Liver (tissue), 8 donors: ENCODE measurements at regions not wholly inside any gene's neighbourhood (a gene's known extent, or its start where the extent isn't known, plus 50 kb on each side); places are given as distances from the start of the nearest gene placed in this dataset.

ENCODE experiments used
- DNase-seq: peaks from one replicate; pipeline ENCODE4 v3.0.0-alpha.2; 2017; ENCODE audit warnings: low spot score
- H3K27ac ChIP-seq, 2 donors: one replicate each; pipeline ENCODE4 v1.7.0; 2013; ENCODE audit warnings: inconsistent platforms in 2 of 2, low read length in 2 of 2, control low read depth in 1 of 2, low read depth in 1 of 2, mild to moderate bottlenecking in 1 of 2
- H3K27me3 ChIP-seq, 4 donors: one replicate each; pipeline versions ENCODE4 v1.6.1 to v1.7.0; 2013; ENCODE audit warnings: low read length in 3 of 4, inconsistent platforms in 1 of 4, mild to moderate bottlenecking in 1 of 4, moderate library complexity in 1 of 4; ENCODE audit not compliant: control insufficient read depth in 4 of 4, insufficient read depth in 4 of 4
- H3K36me3 ChIP-seq, 4 donors: one replicate each; pipeline versions ENCODE4 v1.6.1 to v1.7.0; 2013; ENCODE audit warnings: low read length in 3 of 4, mild to moderate bottlenecking in 3 of 4, low read depth in 1 of 4, moderate library complexity in 1 of 4; ENCODE audit not compliant: control insufficient read depth in 4 of 4, insufficient read depth in 3 of 4
- H3K4me1 ChIP-seq, 4 donors: one replicate each; pipeline versions ENCODE4 v1.6.1 to v1.7.0; 2013; ENCODE audit warnings: low read length in 3 of 4, mild to moderate bottlenecking in 3 of 4, moderate library complexity in 1 of 4; ENCODE audit not compliant: control insufficient read depth in 4 of 4, insufficient read depth in 4 of 4
- H3K4me3 ChIP-seq, 3 donors: one replicate each; pipeline versions ENCODE4 v1.6.1 to v1.7.0; 2013; ENCODE audit warnings: low read length in 3 of 3, control low read depth in 1 of 3, low read depth in 1 of 3, mild to moderate bottlenecking in 1 of 3
- H3K9ac ChIP-seq, 2 donors: one replicate each; pipeline ENCODE4 v1.7.0; 2013; ENCODE audit warnings: low read length in 2 of 2, mild to moderate bottlenecking in 2 of 2, moderate library complexity in 2 of 2, control low read depth in 1 of 2, low read depth in 1 of 2
- H3K9me3 ChIP-seq, 4 donors: one replicate each; pipeline versions ENCODE4 v1.6.1 to v1.7.0; 2013; ENCODE audit warnings: low read length in 3 of 4; ENCODE audit not compliant: control insufficient read depth in 4 of 4
- FOXA1 ChIP-seq: IDR thresholded peaks from 2 replicates; pipeline ENCODE4 v1.6.1; 2016; ENCODE audit warnings: antibody characterized with exemption
- FOXA2 ChIP-seq: IDR thresholded peaks from 2 replicates; pipeline ENCODE4 v1.6.1; 2016; ENCODE audit warnings: antibody characterized with exemption
- GABPA ChIP-seq, 2 donors: IDR thresholded peaks in 1 of 2; conservative IDR thresholded peaks in 1 of 2; 2 replicates each; pipeline ENCODE4 v1.6.1; 2016; ENCODE audit warnings: antibody characterized with exemption in 2 of 2, mild to moderate bottlenecking in 1 of 2, moderate library complexity in 1 of 2
- HNF4A ChIP-seq, 2 donors: conservative IDR thresholded peaks; 2 replicates each; pipeline ENCODE4 v1.6.1; 2016; ENCODE audit warnings: antibody characterized with exemption in 2 of 2, mild to moderate bottlenecking in 2 of 2
- NR2F2 ChIP-seq: IDR thresholded peaks from 2 replicates; pipeline ENCODE4 v1.6.1; 2016; ENCODE audit warnings: antibody characterized with exemption
- RAD21 ChIP-seq, 2 donors: IDR thresholded peaks; 2 replicates each; pipeline ENCODE4 v1.6.1; 2016; ENCODE audit warnings: antibody characterized with exemption in 2 of 2, mild to moderate bottlenecking in 2 of 2
- RXRA ChIP-seq, 2 donors: IDR thresholded peaks; 2 replicates each; pipeline ENCODE4 v1.6.1; 2017 to 2018; ENCODE audit warnings: antibody characterized with exemption in 2 of 2, mild to moderate bottlenecking in 1 of 2
- TAF1 ChIP-seq: conservative IDR thresholded peaks from 2 replicates; pipeline ENCODE4 v1.6.1; 2016; ENCODE audit warnings: antibody characterized with exemption, mild to moderate bottlenecking
- YY1 ChIP-seq: IDR thresholded peaks from 2 replicates; pipeline ENCODE4 v1.6.1; 2016; ENCODE audit warnings: antibody characterized with exemption, mild to moderate bottlenecking
- ZBTB33 ChIP-seq: IDR thresholded peaks from 2 replicates; pipeline ENCODE4 v1.6.1; 2016; ENCODE audit warnings: antibody characterized with exemption
- WGBS: extraction: QIAGEN DNeasy Blood & Tissue Kit; methylation state at CpG from one replicate; pipeline ENCODE4 v1.1.7; 2013; 5-methylcytosine and 5-hydroxymethylcytosine counted together
- TF ChIP-seq, protein P1 (sequence below): fragments of 150-350 bp; IDR thresholded peaks from 2 replicates; pipeline ENCODE4 v1.5.1; 2017; ENCODE audit warnings: improper control_type of control experiment, low read depth, low read length; ENCODE audit not compliant: missing input control
- TF ChIP-seq, protein P2 (sequence below): IDR thresholded peaks from 2 replicates; pipeline ENCODE4 v1.6.1; 2016; ENCODE audit warnings: antibody characterized with exemption
- TF ChIP-seq, protein P3 (sequence below): IDR thresholded peaks from 2 replicates; pipeline ENCODE4 v1.6.1; 2016; ENCODE audit warnings: antibody characterized with exemption, mild to moderate bottlenecking
- donor health status: healthy.
- donor health status: healthy.
- donor health status: healthy.
- donor health status: healthy.
- donor health status: healthy.

DNA sequence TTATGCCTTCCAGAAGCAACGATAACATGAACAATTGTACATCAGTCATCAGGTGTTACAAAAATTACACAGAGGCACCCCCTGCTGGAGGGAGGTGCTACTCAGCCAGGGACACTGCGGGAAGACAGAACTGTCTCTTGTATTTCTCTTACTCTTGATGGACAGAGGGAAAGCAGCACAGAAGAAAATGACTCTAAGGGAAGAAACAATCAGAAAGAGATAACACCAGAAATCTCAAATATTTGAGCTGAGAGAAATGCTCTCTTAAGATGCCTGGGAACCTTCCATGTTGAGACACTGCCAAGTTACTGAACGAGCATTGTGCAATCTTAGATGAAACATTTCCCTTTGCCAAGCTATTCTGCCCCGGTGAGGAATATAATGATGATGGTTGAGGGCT is 227.6 kb upstream of the NPSR1 start:
- no peak for DNase-seq

GRCh38 chr7:34438436-34438835 is 219.6 kb upstream of the NPSR1 start:
- no peaks in the 10 kb centered on the region for H3K9me3 ChIP-seq
- 57% methylated on average over 3 of the region's 3 CpGs for WGBS
- H3K27ac ChIP-seq: no peak overlapping the region
- no peak overlapping the region for H3K4me3 ChIP-seq
- no peak for DNase-seq
- H3K36me3 ChIP-seq: no peaks in the 10 kb centered on the region
- no peak overlapping the region for H3K9ac ChIP-seq
- no peaks in the 10 kb centered on the region for H3K4me1 ChIP-seq
- H3K27me3 ChIP-seq: no peaks in the 10 kb centered on the region
- TF ChIP-seq RAD21 (IDR thresholded peaks at IDR 0.05) (no peak), TAF1 (no peak), RXRA (IDR thresholded peaks at IDR 0.05) (no peak), FOXA1 (no peak), HNF4A (conservative IDR thresholded peaks at IDR 0.05) (no peak), ZBTB33 (no peak), NR2F2 (no peak), YY1 (no peak), FOXA2 (no peak)
- TF ChIP-seq, protein P1, sequence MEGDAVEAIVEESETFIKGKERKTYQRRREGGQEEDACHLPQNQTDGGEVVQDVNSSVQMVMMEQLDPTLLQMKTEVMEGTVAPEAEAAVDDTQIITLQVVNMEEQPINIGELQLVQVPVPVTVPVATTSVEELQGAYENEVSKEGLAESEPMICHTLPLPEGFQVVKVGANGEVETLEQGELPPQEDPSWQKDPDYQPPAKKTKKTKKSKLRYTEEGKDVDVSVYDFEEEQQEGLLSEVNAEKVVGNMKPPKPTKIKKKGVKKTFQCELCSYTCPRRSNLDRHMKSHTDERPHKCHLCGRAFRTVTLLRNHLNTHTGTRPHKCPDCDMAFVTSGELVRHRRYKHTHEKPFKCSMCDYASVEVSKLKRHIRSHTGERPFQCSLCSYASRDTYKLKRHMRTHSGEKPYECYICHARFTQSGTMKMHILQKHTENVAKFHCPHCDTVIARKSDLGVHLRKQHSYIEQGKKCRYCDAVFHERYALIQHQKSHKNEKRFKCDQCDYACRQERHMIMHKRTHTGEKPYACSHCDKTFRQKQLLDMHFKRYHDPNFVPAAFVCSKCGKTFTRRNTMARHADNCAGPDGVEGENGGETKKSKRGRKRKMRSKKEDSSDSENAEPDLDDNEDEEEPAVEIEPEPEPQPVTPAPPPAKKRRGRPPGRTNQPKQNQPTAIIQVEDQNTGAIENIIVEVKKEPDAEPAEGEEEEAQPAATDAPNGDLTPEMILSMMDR: no peak
- TF ChIP-seq, protein P2, sequence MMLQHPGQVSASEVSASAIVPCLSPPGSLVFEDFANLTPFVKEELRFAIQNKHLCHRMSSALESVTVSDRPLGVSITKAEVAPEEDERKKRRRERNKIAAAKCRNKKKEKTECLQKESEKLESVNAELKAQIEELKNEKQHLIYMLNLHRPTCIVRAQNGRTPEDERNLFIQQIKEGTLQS: no peak

More for the DNA sequence above, 227.6 kb upstream of the NPSR1 start:
- H3K27ac ChIP-seq: no peak overlapping the region
- H3K36me3 ChIP-seq: no peaks in the 10 kb centered on the region
- no peaks in the 10 kb centered on the region for H3K27me3 ChIP-seq
- H3K4me1 ChIP-seq: no peaks in the 10 kb centered on the region
- H3K9ac ChIP-seq: no peak overlapping the region
- WGBS: 47% methylated on average over 4 of the region's 4 CpGs
- no peaks in the 10 kb centered on the region for H3K9me3 ChIP-seq
- H3K4me3 ChIP-seq: no peak overlapping the region
- TF ChIP-seq FOXA2: no peak
- TF ChIP-seq, protein P3, sequence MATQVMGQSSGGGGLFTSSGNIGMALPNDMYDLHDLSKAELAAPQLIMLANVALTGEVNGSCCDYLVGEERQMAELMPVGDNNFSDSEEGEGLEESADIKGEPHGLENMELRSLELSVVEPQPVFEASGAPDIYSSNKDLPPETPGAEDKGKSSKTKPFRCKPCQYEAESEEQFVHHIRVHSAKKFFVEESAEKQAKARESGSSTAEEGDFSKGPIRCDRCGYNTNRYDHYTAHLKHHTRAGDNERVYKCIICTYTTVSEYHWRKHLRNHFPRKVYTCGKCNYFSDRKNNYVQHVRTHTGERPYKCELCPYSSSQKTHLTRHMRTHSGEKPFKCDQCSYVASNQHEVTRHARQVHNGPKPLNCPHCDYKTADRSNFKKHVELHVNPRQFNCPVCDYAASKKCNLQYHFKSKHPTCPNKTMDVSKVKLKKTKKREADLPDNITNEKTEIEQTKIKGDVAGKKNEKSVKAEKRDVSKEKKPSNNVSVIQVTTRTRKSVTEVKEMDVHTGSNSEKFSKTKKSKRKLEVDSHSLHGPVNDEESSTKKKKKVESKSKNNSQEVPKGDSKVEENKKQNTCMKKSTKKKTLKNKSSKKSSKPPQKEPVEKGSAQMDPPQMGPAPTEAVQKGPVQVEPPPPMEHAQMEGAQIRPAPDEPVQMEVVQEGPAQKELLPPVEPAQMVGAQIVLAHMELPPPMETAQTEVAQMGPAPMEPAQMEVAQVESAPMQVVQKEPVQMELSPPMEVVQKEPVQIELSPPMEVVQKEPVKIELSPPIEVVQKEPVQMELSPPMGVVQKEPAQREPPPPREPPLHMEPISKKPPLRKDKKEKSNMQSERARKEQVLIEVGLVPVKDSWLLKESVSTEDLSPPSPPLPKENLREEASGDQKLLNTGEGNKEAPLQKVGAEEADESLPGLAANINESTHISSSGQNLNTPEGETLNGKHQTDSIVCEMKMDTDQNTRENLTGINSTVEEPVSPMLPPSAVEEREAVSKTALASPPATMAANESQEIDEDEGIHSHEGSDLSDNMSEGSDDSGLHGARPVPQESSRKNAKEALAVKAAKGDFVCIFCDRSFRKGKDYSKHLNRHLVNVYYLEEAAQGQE: no peak
- no peak for TF ChIP-seq ZBTB33
- TF ChIP-seq, protein P2: no peak
- no peak for TF ChIP-seq HNF4A (conservative IDR thresholded peaks at IDR 0.05)
- TF ChIP-seq GABPA (IDR thresholded peaks at IDR 0.05 in 1 of 2, conservative IDR thresholded peaks at IDR 0.05 in 1 of 2): no peak
- TF ChIP-seq RAD21 (IDR thresholded peaks at IDR 0.05): peak; percentile 9 to 13
- TF ChIP-seq, protein P1: no peak
